Panc1 (cell line): ENCODE measurements at regions not wholly inside any gene's neighbourhood (a gene's known extent, or its start where the extent isn't known, plus 50 kb on each side); places are given as distances from the start of the nearest gene placed in this dataset.

Experiments
- ATAC-seq: fragments of 200-7000 bp; cut with Tn5 transposase; 2 replicates; pipeline ENCODE4 v1.9.1; 2020; ENCODE audit warnings: mild to moderate bottlenecking, moderate library complexity
- BruUV-seq: library from RNA; stranded (reverse); fragments of 400-500 nt; replicated peaks from 2 replicates; lab custom pipeline; 2021; lab: Mats Ljungman, UMichigan
- CTCF ChIA-PET: fragments of 300-600 bp; sonication (Branson Sonifier 250); formaldehyde crosslinking; loops from one replicate; lab custom pipeline; 2022; ENCODE audit warnings: antibody characterized with exemption; lab: Charles Lee
- POLR2A ChIA-PET: fragments of 300-600 bp; sonication (Branson Sonifier 250); formaldehyde crosslinking; loops from one replicate; lab custom pipeline; 2022; ENCODE audit warnings: antibody characterized with exemption; lab: Charles Lee
- DNase-seq: peaks from one replicate; pipeline ENCODE4 v3.0.0-alpha.2; 2010; ENCODE audit warnings: low read depth, low spot score
- H3K27ac ChIP-seq: 2 replicates; pipeline ENCODE4 v1.5.1; 2011; ENCODE audit warnings: mild to moderate bottlenecking, low read length, inconsistent platforms
- H3K27me3 ChIP-seq: fragments of 200-500 bp; sonication (Bioruptor generic); 2 replicates; pipeline ENCODE4 v1.6.0; 2014; ENCODE audit warnings: low read length, inconsistent platforms; ENCODE audit not compliant: control insufficient read depth, insufficient read depth
- H3K36me3 ChIP-seq: fragments of 200-500 bp; sonication (Bioruptor generic); 2 replicates; pipeline ENCODE4 v1.5.1; 2014; ENCODE audit warnings: inconsistent platforms, mild to moderate bottlenecking, low read length, moderate library complexity; ENCODE audit not compliant: control insufficient read depth, insufficient read depth
- H3K4me1 ChIP-seq: 2 replicates; pipeline ENCODE4 v1.5.1; 2011; ENCODE audit warnings: inconsistent platforms, mild to moderate bottlenecking, low read length, moderate library complexity; ENCODE audit not compliant: control insufficient read depth, insufficient read depth
- H3K4me3 ChIP-seq, 2 experiments: 2 replicates each; pipeline ENCODE4 v1.5.1; 2011 to 2012; ENCODE audit warnings: low read depth in 2 of 2, low read length in 2 of 2, mild to moderate bottlenecking in 2 of 2, inconsistent platforms in 1 of 2, moderate library complexity in 1 of 2
- H3K9me3 ChIP-seq: fragments of 200-500 bp; sonication (Bioruptor generic); 2 replicates; pipeline ENCODE4 v1.5.1; 2014; ENCODE audit warnings: low read depth, mild to moderate bottlenecking, inconsistent platforms, low read length, moderate library complexity; ENCODE audit not compliant: control insufficient read depth, insufficient read depth
- CTCF ChIP-seq: fragments of 450-650 bp; IDR thresholded peaks from 2 replicates; pipeline ENCODE4 v1.5.1; 2017; ENCODE audit warnings: mild to moderate bottlenecking
- POLR2AphosphoS5 ChIP-seq: IDR thresholded peaks from 2 replicates; pipeline ENCODE4 v1.6.1; 2012; ENCODE audit warnings: mild to moderate bottlenecking, low read depth, low read length, moderate library complexity
- REST ChIP-seq, 2 experiments: IDR thresholded peaks; 2 replicates each; pipeline ENCODE4 v1.6.1; 2011 to 2012; ENCODE audit warnings: low read depth in 2 of 2, control low read depth in 1 of 2, low read length in 1 of 2, mild to moderate bottlenecking in 1 of 2, moderate library complexity in 1 of 2; ENCODE audit not compliant: insufficient read depth in 1 of 2
- SIN3A ChIP-seq: IDR thresholded peaks from 2 replicates; pipeline ENCODE4 v1.6.1; 2012; ENCODE audit warnings: low read depth, mild to moderate bottlenecking, low read length, moderate library complexity, borderline replicate concordance; ENCODE audit not compliant: insufficient read depth
- TCF7L2 ChIP-seq: IDR thresholded peaks from 2 replicates; pipeline ENCODE4 v1.6.1; 2011; ENCODE audit warnings: mild to moderate bottlenecking, low read depth, low read length, inconsistent platforms
- in situ Hi-C: cut with HindIII; loops from 2 replicates; pipeline ENCODE4 v1.10.0; 2016; ENCODE audit warnings: low sequenced_read_pairs, low pct_unique_long_range_greater_than_20kb
- intact Hi-C: fragments of 100-400 bp; cut with micrococcal nuclease; formaldehyde crosslinking; loops from one replicate; pipeline ENCODE4 v1.10.0; 2022; ENCODE audit not compliant: unreplicated experiment

DNA sequence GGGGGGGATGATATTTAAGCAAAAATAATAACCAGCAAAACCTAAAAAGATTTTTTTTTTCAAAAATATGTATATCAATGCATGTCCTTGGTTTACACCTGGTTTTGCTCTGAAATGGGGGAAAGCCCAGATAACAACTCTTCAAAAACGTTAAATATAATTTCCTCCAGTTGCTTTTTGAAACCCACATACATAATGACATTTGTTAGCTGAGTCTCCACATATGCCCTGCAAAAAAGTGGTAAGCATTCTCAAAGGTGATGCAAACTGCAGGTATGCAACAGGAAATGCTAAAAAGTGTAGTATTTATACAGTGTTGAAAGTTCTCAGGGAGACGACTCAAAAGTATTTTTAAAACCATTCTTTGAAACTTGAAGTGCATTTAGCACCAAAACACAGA is 258.6 kb downstream of the ZEB2 start:
- Histone ChIP-seq H3K27me3 (no peaks in the 10 kb centered on the region), H3K4me1 (no peaks in the 10 kb centered on the region), H3K27ac (no peak overlapping the region), H3K4me3 (no peak overlapping the region), H3K36me3 (no peaks in the 10 kb centered on the region), H3K9me3 (peaks cover 6% of the 10 kb centered on the region; the same call in 1 of the 2 replicates)
- no peak for ATAC-seq
- intact Hi-C loops (no loop called here), in situ Hi-C loops (no loop called here)
- POLR2A ChIA-PET, result no interaction called here
- CTCF ChIA-PET, result no interaction called here
- no peak for DNase-seq
- BruUV-seq, result no TSS peak
- TF ChIP-seq POLR2AphosphoS5, result no peak
- TF ChIP-seq CTCF, result no peak
- TF ChIP-seq REST (IDR thresholded peaks at IDR 0.05; ENCODE audit: insufficient read depth in 1 of 2, low read depth in 2 of 2, low read length in 1 of 2), result no peak
- TF ChIP-seq SIN3A, result no peak
- no peak for TF ChIP-seq TCF7L2

DNA sequence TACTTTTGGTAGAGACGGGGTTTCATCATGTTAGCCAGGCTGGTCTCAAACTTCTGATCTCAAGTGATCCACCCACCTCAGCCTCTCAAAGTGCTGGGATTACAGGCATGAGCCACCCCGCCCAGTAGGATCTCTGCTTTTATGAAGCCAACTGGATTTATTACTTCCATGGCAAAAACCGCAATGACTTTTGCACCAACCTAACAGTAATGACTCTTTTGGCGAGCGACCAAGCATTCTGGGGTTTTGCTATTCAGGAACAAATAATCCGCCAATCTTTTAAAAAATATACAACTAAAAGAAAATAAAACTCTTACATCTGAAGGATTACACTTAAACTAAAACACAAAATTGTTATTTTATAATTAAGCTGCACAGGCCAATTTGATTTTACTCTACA is 260.6 kb downstream of the ZEB2 start:
- in situ Hi-C loops, result no loop called here
- POLR2A ChIA-PET, result no interaction called here
- BruUV-seq, result no TSS peak

More for the DNA sequence above, 260.6 kb downstream of the ZEB2 start:
- no peak for TF ChIP-seq CTCF
- TF ChIP-seq REST (IDR thresholded peaks at IDR 0.05; ENCODE audit: insufficient read depth in 1 of 2, low read depth in 2 of 2, low read length in 1 of 2), result no peak
- no peak for TF ChIP-seq POLR2AphosphoS5
- TF ChIP-seq SIN3A, result no peak
- TF ChIP-seq TCF7L2, result no peak
- H3K36me3 ChIP-seq, result no peaks in the 10 kb centered on the region
- no peak for DNase-seq
- no peak overlapping the region for H3K4me3 ChIP-seq
- peaks cover 6% of the 10 kb centered on the region; the same call in 1 of the 2 replicates for H3K9me3 ChIP-seq
- H3K27ac ChIP-seq, result no peak overlapping the region
- H3K27me3 ChIP-seq, result no peaks in the 10 kb centered on the region
- no peaks in the 10 kb centered on the region for H3K4me1 ChIP-seq
- intact Hi-C loops, result no loop called here
- no peak for ATAC-seq
- CTCF ChIA-PET, result no interaction called here
